HCT116 (cell line): ENCODE measurements at regions not wholly inside any gene's neighbourhood (a gene's known extent, or its start where the extent isn't known, plus 50 kb on each side); places are given as distances from the start of the nearest gene placed in this dataset.

ENCODE experiments used
- ATAC-seq: fragments of 200-7000 bp; cut with Tn5 transposase; 2 replicates; pipeline ENCODE4 v1.9.1; 2020; ENCODE audit warnings: mild to moderate bottlenecking, moderate library complexity
- BruUV-seq: library from RNA; stranded (reverse); fragments of 400-500 nt; replicated peaks from 2 replicates; lab custom pipeline; 2021; lab: Mats Ljungman, UMichigan
- CTCF ChIA-PET: fragments of 300-600 bp; sonication (Branson Sonifier 250); formaldehyde crosslinking; loops from one replicate; lab custom pipeline; 2021; ENCODE audit warnings: antibody characterized with exemption; lab: Charles Lee
- POLR2A ChIA-PET: fragments of 300-600, 350-600 bp; sonication (Branson Sonifier 250); formaldehyde crosslinking; loops from one replicate; lab custom pipeline; 2021; ENCODE audit warnings: antibody characterized with exemption; lab: Charles Lee
- RAD21 ChIA-PET, 2 experiments: fragments of 300-600 bp; sonication (Branson Sonifier 250); formaldehyde crosslinking; loops; one replicate each; lab custom pipeline; 2023; ENCODE audit warnings: low total read pairs in 2 of 2; ENCODE audit not compliant: uncharacterized antibody in 2 of 2, unreplicated experiment in 2 of 2, low non-redundant PET in 1 of 2; lab: Charles Lee
- DNase-seq: peaks from one replicate; pipeline ENCODE4 v3.0.0-alpha.2; 2010; ENCODE audit warnings: low read depth, low spot score
- H2AFZ ChIP-seq: fragments of 200-600 bp; shearing (Covaris generic), sonication (generic); 2 replicates; pipeline ENCODE4 v1.6.1; 2017; ENCODE audit warnings: low read depth, mixed run types, mixed read lengths, antibody characterized with exemption, low read length; ENCODE audit not compliant: poor library complexity, severe bottlenecking
- H3K27ac ChIP-seq: 2 replicates; pipeline ENCODE4 v1.5.1; 2012; ENCODE audit warnings: low read depth, low read length
- H3K27me3 ChIP-seq: fragments of 200-600 bp; sonication (generic); 2 replicates; pipeline ENCODE4 v1.6.1; 2016; ENCODE audit warnings: mixed run types, low read length, mixed read lengths; ENCODE audit not compliant: insufficient read depth
- H3K36me3 ChIP-seq, 2 experiments: fragments of 200-500 bp in 1 of 2; fragments of 200-600 bp in 1 of 2; sonication (Bioruptor generic) in 1 of 2; sonication (generic) in 1 of 2; 2 replicates each; pipeline versions ENCODE4 v1.5.1 to v1.6.1; 2014 to 2016; ENCODE audit warnings: low read length in 2 of 2, inconsistent platforms in 1 of 2, mixed read lengths in 1 of 2, mixed run types in 1 of 2; ENCODE audit not compliant: insufficient read depth in 2 of 2, control insufficient read depth in 1 of 2
- H3K4me1 ChIP-seq, 2 experiments: fragments of 200-600 bp in 1 of 2; sonication (generic) in 1 of 2; 2 replicates each; pipeline versions ENCODE4 v1.5.1 to v1.6.1; 2012 to 2017; ENCODE audit warnings: low read length in 2 of 2, inconsistent platforms in 1 of 2, mild to moderate bottlenecking in 1 of 2, mixed read lengths in 1 of 2, mixed run types in 1 of 2, moderate library complexity in 1 of 2; ENCODE audit not compliant: insufficient read depth in 2 of 2, control insufficient read depth in 1 of 2
- H3K4me2 ChIP-seq: fragments of 200-600 bp; sonication (generic); 2 replicates; pipeline ENCODE4 v1.6.1; 2017; ENCODE audit warnings: mixed run types, low read length, mixed read lengths
- H3K4me3 ChIP-seq, 2 experiments: fragments of 200-600 bp in 1 of 2; sonication (generic) in 1 of 2; replicated peaks in 1 of 2; 2 replicates each; pipeline ENCODE4 v1.5.1; 2011 to 2016; ENCODE audit warnings: low read length in 2 of 2, control low read depth in 1 of 2, low read depth in 1 of 2, mild to moderate bottlenecking in 1 of 2, mixed read lengths in 1 of 2, mixed run types in 1 of 2
- H3K79me2 ChIP-seq: fragments of 200-600 bp; sonication (generic); 2 replicates; pipeline ENCODE4 v1.6.1; 2017; ENCODE audit warnings: mild to moderate bottlenecking, mixed run types, low read length, moderate library complexity, mixed read lengths; ENCODE audit not compliant: insufficient read depth
- H3K9ac ChIP-seq: fragments of 200-600 bp; sonication (generic); 2 replicates; pipeline ENCODE4 v1.6.1; 2016; ENCODE audit warnings: low read length, mixed read lengths
- H3K9me2 ChIP-seq: fragments of 200-600 bp; sonication (generic), shearing (Covaris generic); 2 replicates; pipeline ENCODE4 v1.6.1; 2017; ENCODE audit warnings: mixed run types, mild to moderate bottlenecking, moderate library complexity; ENCODE audit not compliant: insufficient read depth
- H3K9me3 ChIP-seq, 2 experiments: fragments of 200-500 bp in 1 of 2; fragments of 200-600 bp in 1 of 2; sonication (Bioruptor generic) in 1 of 2; sonication (generic) in 1 of 2; 2 replicates each; pipeline ENCODE4 v1.6.1; 2014 to 2017; ENCODE audit warnings: low read length in 2 of 2, mixed read lengths in 2 of 2, inconsistent platforms in 1 of 2, low read depth in 1 of 2, mild to moderate bottlenecking in 1 of 2, mixed run types in 1 of 2, moderate library complexity in 1 of 2; ENCODE audit not compliant: control insufficient read depth in 1 of 2, insufficient read depth in 1 of 2
- H4K20me1 ChIP-seq: fragments of 200-600 bp; sonication (generic), shearing (Covaris generic); 2 replicates; pipeline ENCODE4 v1.6.1; 2017; ENCODE audit warnings: mixed run types, mild to moderate bottlenecking, moderate library complexity; ENCODE audit not compliant: insufficient read depth
- CBX3 ChIP-seq: IDR thresholded peaks from 2 replicates; pipeline ENCODE4 v1.6.1; 2012; ENCODE audit warnings: low read depth
- ELF1 ChIP-seq: IDR thresholded peaks from 2 replicates; pipeline ENCODE4 v1.6.1; 2012; ENCODE audit warnings: low read depth, borderline replicate concordance
- EZH2phosphoT487 ChIP-seq: fragments of 200-600 bp; IDR thresholded peaks from 2 replicates; pipeline ENCODE4 v1.6.1; 2018; ENCODE audit warnings: antibody characterized with exemption, borderline replicate concordance
- JUND ChIP-seq: IDR thresholded peaks from 2 replicates; pipeline ENCODE4 v1.6.1; 2012
- POLR2A ChIP-seq: IDR thresholded peaks from 2 replicates; pipeline ENCODE4 v1.7.0; 2011; ENCODE audit warnings: borderline replicate concordance; ENCODE audit not compliant: insufficient read depth, insufficient read length; ENCODE audit errors: extremely low read depth
- RAD21 ChIP-seq: IDR thresholded peaks from 2 replicates; pipeline ENCODE4 v1.6.1; 2012; ENCODE audit warnings: low read depth, mild to moderate bottlenecking
- REST ChIP-seq: IDR thresholded peaks from 2 replicates; pipeline ENCODE4 v1.6.1; 2012; ENCODE audit warnings: low read depth
- SIN3A ChIP-seq: IDR thresholded peaks from 2 replicates; pipeline ENCODE4 v1.6.1; 2012; ENCODE audit warnings: low read depth
- SP1 ChIP-seq: IDR thresholded peaks from 2 replicates; pipeline ENCODE4 v1.6.1; 2012; ENCODE audit warnings: low read depth
- SRF ChIP-seq: IDR thresholded peaks from 2 replicates; pipeline ENCODE4 v1.6.1; 2012; ENCODE audit warnings: low read depth
- TCF7L2 ChIP-seq: IDR thresholded peaks from 2 replicates; pipeline ENCODE4 v1.7.0; 2011; ENCODE audit warnings: borderline replicate concordance, inconsistent platforms; ENCODE audit not compliant: insufficient read depth, insufficient read length; ENCODE audit errors: extremely low read depth
- YY1 ChIP-seq: IDR thresholded peaks from 2 replicates; pipeline ENCODE4 v1.6.1; 2011; ENCODE audit warnings: low read length, low read depth, moderate library complexity, mild to moderate bottlenecking; ENCODE audit not compliant: insufficient replicate concordance; ENCODE audit errors: extremely low read depth
- ZBTB33 ChIP-seq: IDR thresholded peaks from 2 replicates; pipeline ENCODE4 v1.6.1; 2011; ENCODE audit warnings: mild to moderate bottlenecking, low read length, moderate library complexity; ENCODE audit not compliant: insufficient replicate concordance; ENCODE audit errors: extremely low read depth
- ZFX ChIP-seq: fragments of 450-650 bp; IDR thresholded peaks from 2 replicates; pipeline ENCODE4 v1.6.1; 2017
- ZNF274 ChIP-seq: fragments of 200-500 bp; sonication (Bioruptor generic); IDR thresholded peaks from 2 replicates; pipeline ENCODE4 v1.6.1; 2014; ENCODE audit warnings: mild to moderate bottlenecking, low read depth, low read length, inconsistent platforms
- intact Hi-C: fragments of 100-400 bp; cut with micrococcal nuclease; formaldehyde crosslinking; loops from 2 replicates; pipeline ENCODE4 v1.10.0; 2022

GRCh38 chr12:131369094-131369845 lies 341.6 kb upstream of the SFSWAP start:
- H4K20me1 ChIP-seq, result no peaks in the 10 kb centered on the region
- H2AFZ ChIP-seq, result no peak overlapping the region
- no peak overlapping the region for H3K4me3 ChIP-seq
- TF ChIP-seq YY1 (no peak), RAD21 (no peak), SRF (no peak), POLR2A (no peak), CBX3 (no peak), EZH2phosphoT487 (no peak)
- no peaks in the 10 kb centered on the region for H3K79me2 ChIP-seq
- no peak overlapping the region for H3K9ac ChIP-seq
- ChIA-PET CTCF (no interaction called here), POLR2A (no interaction called here), RAD21 (no interaction called here)
- intact Hi-C loops, result no loop called here
- no peak overlapping the region for H3K4me2 ChIP-seq
- ATAC-seq, result no peak
- DNase-seq, result no peak
- no peaks in the 10 kb centered on the region for H3K9me2 ChIP-seq
- BruUV-seq, result no TSS peak
- peaks cover 14% of the 10 kb centered on the region for H3K27me3 ChIP-seq
- no peaks in the 10 kb centered on the region for H3K36me3 ChIP-seq
- H3K9me3 ChIP-seq, result no peaks in the 10 kb centered on the region
- H3K27ac ChIP-seq, result no peak overlapping the region; the same call in 1 of the 2 replicates
- no peaks in the 10 kb centered on the region for H3K4me1 ChIP-seq

GRCh38 chr12:131370321-131370720 lies 340.6 kb upstream of the SFSWAP start:
- H3K4me1 ChIP-seq, result no peaks in the 10 kb centered on the region
- no peak overlapping the region for H3K27ac ChIP-seq
- DNase-seq, result no peak
- no peaks in the 10 kb centered on the region for H3K9me2 ChIP-seq
- H3K79me2 ChIP-seq, result no peaks in the 10 kb centered on the region
- intact Hi-C loops, result no loop called here
- H2AFZ ChIP-seq, result no peak overlapping the region
- H4K20me1 ChIP-seq, result no peaks in the 10 kb centered on the region
- POLR2A ChIA-PET, result no interaction called here
- RAD21 ChIA-PET, result no interaction called here
- H3K4me2 ChIP-seq, result no peak overlapping the region
- H3K9me3 ChIP-seq, result no peaks in the 10 kb centered on the region
- BruUV-seq, result no TSS peak
- no peaks in the 10 kb centered on the region for H3K36me3 ChIP-seq
- ATAC-seq, result no peak
- CTCF ChIA-PET, result no interaction called here
- H3K27me3 ChIP-seq, result peaks cover 9% of the 10 kb centered on the region; the same call in 1 of the 2 replicates
- H3K4me3 ChIP-seq, result no peak overlapping the region
- H3K9ac ChIP-seq, result no peak overlapping the region
- TF ChIP-seq POLR2A (no peak), RAD21 (no peak), JUND (no peak), YY1 (no peak), SP1 (no peak), SIN3A (no peak), ZNF274 (no peak), SRF (no peak), ELF1 (no peak), ZBTB33 (no peak), ZFX (no peak), REST (no peak), TCF7L2 (no peak)
